ENCODE measurements at regions not wholly inside any gene's neighbourhood (a gene's known extent, or its start where the extent isn't known, plus 50 kb on each side); places are given as distances from the start of the nearest gene placed in this dataset.
"Not testable (repeated sequence)": the region's sequence is repeated elsewhere in the genome, so short reads cannot be mapped to it uniquely, and the experiment has no call there.

GRCh38 chr3:153319705-153320554 is 157.9 kb downstream of the RAP2B start:
- no peak for DNase-seq

- no peak for DNase-seq
These were observed 158.6 kb downstream of the RAP2B start for GRCh38 chr3:153320585-153321128.

- no peak for DNase-seq
These were observed 166.7 kb downstream of the RAP2B start for GRCh38 chr3:153328690-153329089.

- no peak for DNase-seq
These were observed 168.9 kb downstream of the RAP2B start for GRCh38 chr3:153330901-153331300.

- no peak for DNase-seq
These were observed 169.7 kb downstream of the RAP2B start for GRCh38 chr3:153331676-153332075.

- DNase-seq, result no peak
These were observed 172.5 kb downstream of the RAP2B start for GRCh38 chr3:153334558-153334957.

- DNase-seq, result no peak
These were observed 175.3 kb downstream of the RAP2B start for GRCh38 chr3:153337369-153337768.

GRCh38 chr3:153338487-153338886 is 176.5 kb downstream of the RAP2B start:
- DNase-seq, result no peak

- DNase-seq, result no peak
These were observed 177.0 kb downstream of the RAP2B start for GRCh38 chr3:153339065-153339464.

GRCh38 chr3:153343988-153344782 is 182.2 kb downstream of the RAP2B start:
- no peak for DNase-seq

GRCh38 chr3:153348457-153349107 is 186.6 kb downstream of the RAP2B start:
- no peak for DNase-seq

GRCh38 chr3:153349108-153349499 is 187.1 kb downstream of the RAP2B start:
- no peak for DNase-seq

GRCh38 chr3:153350420-153350819 is 188.4 kb downstream of the RAP2B start:
- no peak for DNase-seq

- DNase-seq, result no peak
These were observed 192.6 kb downstream of the RAP2B start for GRCh38 chr3:153354641-153355040.

GRCh38 chr3:153355559-153355958 is 193.5 kb downstream of the RAP2B start:
- no peak for DNase-seq

- no peak for DNase-seq
These were observed 194.9 kb downstream of the RAP2B start for GRCh38 chr3:153356908-153357307.

GRCh38 chr3:153357436-153357835 is 195.4 kb downstream of the RAP2B start:
- no peak for DNase-seq

- DNase-seq, result no peak
These were observed 207.7 kb downstream of the RAP2B start for GRCh38 chr3:153369561-153370374.

- DNase-seq, result no peak
These were observed 208.7 kb downstream of the RAP2B start for GRCh38 chr3:153370680-153371079.

GRCh38 chr3:153372326-153372725 is 210.3 kb downstream of the RAP2B start:
- DNase-seq, result no peak

- no peak for DNase-seq
These were observed 211.6 kb downstream of the RAP2B start for GRCh38 chr3:153373606-153374005.

- not testable (repeated sequence) for DNase-seq
These were observed 216.3 kb downstream of the RAP2B start for GRCh38 chr3:153378366-153378765.
